ENCODE measurements at regions not wholly inside any gene's neighbourhood (a gene's known extent, or its start where the extent isn't known, plus 50 kb on each side); places are given as distances from the start of the nearest gene placed in this dataset.

DNA sequence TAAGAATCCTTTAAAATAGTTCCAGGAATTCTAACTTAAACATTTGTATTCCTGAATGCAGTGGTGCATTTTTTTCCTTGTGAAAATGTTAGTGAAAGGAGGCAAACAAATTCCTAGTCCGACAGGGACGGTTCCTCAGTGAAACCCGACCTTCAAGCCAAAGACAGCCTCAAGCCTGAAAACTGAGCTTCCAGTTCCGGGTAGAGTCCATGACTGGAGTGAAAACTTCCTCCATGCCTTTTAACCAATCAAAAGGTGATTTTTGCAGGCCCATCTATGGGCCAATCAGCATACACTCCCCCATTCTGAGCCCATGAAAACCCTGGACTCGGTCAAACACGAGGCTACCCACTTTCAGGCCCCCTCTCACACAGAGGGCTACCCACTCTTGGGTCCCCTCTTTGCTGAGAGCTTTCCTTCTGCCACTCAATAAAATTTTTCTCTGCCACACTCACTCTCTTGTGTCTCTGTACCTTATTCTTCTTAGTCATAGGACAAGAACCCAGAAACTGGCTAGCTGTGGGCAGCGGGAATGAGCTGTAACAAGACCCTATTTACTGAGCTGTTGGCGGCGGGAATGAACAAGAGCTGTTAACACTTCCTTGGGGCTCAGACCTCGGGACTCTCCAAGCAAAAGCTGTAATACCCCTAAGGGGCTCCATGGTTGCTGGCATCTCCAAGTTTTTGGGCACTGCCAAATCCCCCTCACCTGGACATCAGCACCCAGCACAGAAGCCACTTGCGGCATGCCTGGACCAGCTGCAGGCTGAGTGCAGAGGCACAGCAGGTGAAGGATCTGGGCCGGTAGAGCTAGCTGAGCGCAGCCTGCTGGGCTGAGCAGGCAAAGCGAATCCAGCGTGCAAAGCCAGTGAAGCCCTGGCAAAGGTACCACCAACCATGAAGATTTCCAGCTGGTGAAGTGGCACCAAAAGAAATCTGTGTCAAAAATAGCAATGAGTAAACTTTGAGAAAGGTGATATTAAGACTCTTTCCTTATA is 598.8 kb downstream of the MCTP2 start:
- TF ChIP-seq, protein P1, sequence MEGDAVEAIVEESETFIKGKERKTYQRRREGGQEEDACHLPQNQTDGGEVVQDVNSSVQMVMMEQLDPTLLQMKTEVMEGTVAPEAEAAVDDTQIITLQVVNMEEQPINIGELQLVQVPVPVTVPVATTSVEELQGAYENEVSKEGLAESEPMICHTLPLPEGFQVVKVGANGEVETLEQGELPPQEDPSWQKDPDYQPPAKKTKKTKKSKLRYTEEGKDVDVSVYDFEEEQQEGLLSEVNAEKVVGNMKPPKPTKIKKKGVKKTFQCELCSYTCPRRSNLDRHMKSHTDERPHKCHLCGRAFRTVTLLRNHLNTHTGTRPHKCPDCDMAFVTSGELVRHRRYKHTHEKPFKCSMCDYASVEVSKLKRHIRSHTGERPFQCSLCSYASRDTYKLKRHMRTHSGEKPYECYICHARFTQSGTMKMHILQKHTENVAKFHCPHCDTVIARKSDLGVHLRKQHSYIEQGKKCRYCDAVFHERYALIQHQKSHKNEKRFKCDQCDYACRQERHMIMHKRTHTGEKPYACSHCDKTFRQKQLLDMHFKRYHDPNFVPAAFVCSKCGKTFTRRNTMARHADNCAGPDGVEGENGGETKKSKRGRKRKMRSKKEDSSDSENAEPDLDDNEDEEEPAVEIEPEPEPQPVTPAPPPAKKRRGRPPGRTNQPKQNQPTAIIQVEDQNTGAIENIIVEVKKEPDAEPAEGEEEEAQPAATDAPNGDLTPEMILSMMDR (IDR thresholded peaks at IDR 0.05): no peak
- TF ChIP-seq POLR2AphosphoS5 (IDR thresholded peaks at IDR 0.05) (no peak), POLR2A (IDR thresholded peaks at IDR 0.05) (no peak), EP300 (IDR thresholded peaks at IDR 0.05) (no peak)

Data from suprapubic skin (tissue), 4 donors.